IMR-90 (cell line): ENCODE measurements at regions not wholly inside any gene's neighbourhood (a gene's known extent, or its start where the extent isn't known, plus 50 kb on each side); places are given as distances from the start of the nearest gene placed in this dataset.
"Not testable (repeated sequence)": the region's sequence is repeated elsewhere in the genome, so short reads cannot be mapped to it uniquely, and the experiment has no call there.

Source experiments
- ATAC-seq: fragments of 200-7000 bp; cut with Tn5 transposase; 2 replicates; pipeline ENCODE4 v1.9.1; 2020; ENCODE audit warnings: low read depth, mild to moderate bottlenecking, moderate library complexity
- BruUV-seq: library from RNA; stranded (reverse); fragments of 400-500 nt; replicated peaks from 2 replicates; lab custom pipeline; 2021; lab: Mats Ljungman, UMichigan
- CTCF ChIA-PET: fragments of 300-600 bp; formaldehyde crosslinking; extraction: SDS; loops from one replicate; lab custom pipeline; 2021; ENCODE audit warnings: antibody characterized with exemption; lab: Yijun Ruan, JAX
- POLR2A ChIA-PET: fragments of 300-600 bp; sonication (Branson Sonifier 250); formaldehyde crosslinking; loops from one replicate; lab custom pipeline; 2022; ENCODE audit warnings: antibody characterized with exemption; ENCODE audit not compliant: unreplicated experiment; lab: Charles Lee
- DNase-seq: peaks from one replicate; pipeline ENCODE4 v3.0.0; 2013
- H2AFZ ChIP-seq: replicated peaks from 2 replicates; pipeline ENCODE3; 2013; ENCODE audit warnings: low read length, mild to moderate bottlenecking; ENCODE audit not compliant: poor library complexity
- H2AK5ac ChIP-seq: 2 replicates; pipeline ENCODE4 v1.6.1; 2013; ENCODE audit warnings: low read depth, low read length, inconsistent platforms
- H2AK9ac ChIP-seq: replicated peaks from 2 replicates; pipeline ENCODE3; 2013; ENCODE audit warnings: mild to moderate bottlenecking, low read depth, low read length, moderate library complexity; ENCODE audit not compliant: poor library complexity
- H2BK120ac ChIP-seq: 2 replicates; pipeline ENCODE4 v1.6.1; 2013; ENCODE audit warnings: low read depth, low read length, inconsistent platforms
- H2BK15ac ChIP-seq: 3 replicates; pipeline ENCODE4 v1.6.1; 2013; ENCODE audit warnings: low read depth, low read length, inconsistent platforms
- H2BK20ac ChIP-seq: 2 replicates; pipeline ENCODE4 v1.6.1; 2013; ENCODE audit warnings: low read depth, mild to moderate bottlenecking, inconsistent platforms, low read length, moderate library complexity
- H2BK5ac ChIP-seq: 2 replicates; pipeline ENCODE4 v1.6.1; 2013; ENCODE audit warnings: mild to moderate bottlenecking, low read depth, low read length, inconsistent platforms; ENCODE audit not compliant: poor library complexity, severe bottlenecking
- H3K14ac ChIP-seq: replicated peaks from 2 replicates; pipeline ENCODE4 v1.6.1; 2013; ENCODE audit warnings: low read depth, low read length, inconsistent platforms
- H3K18ac ChIP-seq: 2 replicates; pipeline ENCODE4 v1.6.1; 2013; ENCODE audit warnings: low read depth, low read length, control low read depth
- H3K23ac ChIP-seq: 2 replicates; pipeline ENCODE4 v1.6.1; 2013; ENCODE audit warnings: low read depth, low read length, inconsistent platforms
- H3K27ac ChIP-seq: 2 replicates; pipeline ENCODE4 v1.5.1; 2013; ENCODE audit warnings: mild to moderate bottlenecking, control low read depth, low read length; ENCODE audit not compliant: insufficient read depth
- H3K27me3 ChIP-seq: 2 replicates; pipeline ENCODE4 v1.6.1; 2013; ENCODE audit warnings: low read length; ENCODE audit not compliant: control insufficient read depth, insufficient read depth
- H3K36me3 ChIP-seq: 2 replicates; pipeline ENCODE4 v1.6.1; 2013; ENCODE audit warnings: low read length, mixed read lengths; ENCODE audit not compliant: control insufficient read depth, insufficient read depth
- H3K4ac ChIP-seq: 2 replicates; pipeline ENCODE4 v1.6.1; 2013; ENCODE audit warnings: low read depth, low read length, inconsistent platforms
- H3K4me1 ChIP-seq: 2 replicates; pipeline ENCODE4 v1.6.1; 2013; ENCODE audit warnings: low read length, mixed read lengths; ENCODE audit not compliant: control insufficient read depth, insufficient read depth
- H3K4me2 ChIP-seq: 2 replicates; pipeline ENCODE4 v1.6.1; 2013; ENCODE audit warnings: low read depth, mild to moderate bottlenecking, control low read depth, low read length, moderate library complexity
- H3K4me3 ChIP-seq: 2 replicates; pipeline ENCODE4 v1.5.1; 2013; ENCODE audit warnings: low read depth, mild to moderate bottlenecking, control low read depth, low read length, moderate library complexity; ENCODE audit not compliant: insufficient read depth
- H3K56ac ChIP-seq: 2 replicates; pipeline ENCODE4 v1.6.1; 2013; ENCODE audit warnings: low read length, inconsistent platforms; ENCODE audit not compliant: insufficient read depth; ENCODE audit errors: extremely low read depth
- H3K79me1 ChIP-seq, 2 experiments: 2 replicates each; pipeline ENCODE4 v1.6.1; 2013; ENCODE audit warnings: low read length in 2 of 2, inconsistent platforms in 1 of 2, low read depth in 1 of 2
- H3K9ac ChIP-seq: 2 replicates; pipeline ENCODE4 v1.6.1; 2013; ENCODE audit warnings: low read depth, low read length, control low read depth
- H3K9me1 ChIP-seq: 2 replicates; pipeline ENCODE4 v1.6.1; 2013; ENCODE audit warnings: low read length, inconsistent platforms; ENCODE audit not compliant: insufficient read depth
- H3K9me3 ChIP-seq: 2 replicates; pipeline ENCODE4 v1.6.1; 2013; ENCODE audit warnings: low read length; ENCODE audit not compliant: control insufficient read depth, insufficient read depth
- H4K20me1 ChIP-seq: 2 replicates; pipeline ENCODE4 v1.6.1; 2013; ENCODE audit warnings: low read length, inconsistent platforms; ENCODE audit not compliant: insufficient read depth
- H4K5ac ChIP-seq: 2 replicates; pipeline ENCODE4 v1.6.1; 2013; ENCODE audit warnings: mild to moderate bottlenecking, low read depth, low read length, control low read depth
- H4K8ac ChIP-seq, 2 experiments: 2 replicates each; pipeline ENCODE4 v1.6.1; 2013; ENCODE audit warnings: low read depth in 2 of 2, low read length in 2 of 2, control low read depth in 1 of 2, inconsistent platforms in 1 of 2
- H4K91ac ChIP-seq: 2 replicates; pipeline ENCODE4 v1.6.1; 2013; ENCODE audit warnings: low read depth, low read length, inconsistent platforms; ENCODE audit not compliant: insufficient read depth
- WGBS, 2 experiments: methylation state at CpG; one replicate each; pipeline versions ENCODE4 v1.1.5 to v1.1.7; 2013; ENCODE audit warnings: missing lambda C conversion rate in 2 of 2; ENCODE audit not compliant: insufficient read length in 1 of 2; ENCODE audit errors: extremely low coverage in 2 of 2; 5-methylcytosine and 5-hydroxymethylcytosine counted together
- dilution Hi-C: fragments of 300-500 bp; cut with HindIII; formaldehyde crosslinking; loops from one replicate; pipeline ENCODE4 v1.14.3; 2018; ENCODE audit warnings: low sequenced_read_pairs; ENCODE audit not compliant: unreplicated experiment
- in situ Hi-C: fragments of 300-500 bp; cut with MboI; formaldehyde crosslinking; loops from 3 replicates; pipeline ENCODE4 v1.14.3; 2019; ENCODE audit warnings: low sequenced_read_pairs, inconsistent platforms, mixed read lengths
- intact Hi-C: fragments of 100-400 bp; cut with micrococcal nuclease; formaldehyde crosslinking; loops from 2 replicates; pipeline ENCODE4 v1.10.0; 2022

DNA sequence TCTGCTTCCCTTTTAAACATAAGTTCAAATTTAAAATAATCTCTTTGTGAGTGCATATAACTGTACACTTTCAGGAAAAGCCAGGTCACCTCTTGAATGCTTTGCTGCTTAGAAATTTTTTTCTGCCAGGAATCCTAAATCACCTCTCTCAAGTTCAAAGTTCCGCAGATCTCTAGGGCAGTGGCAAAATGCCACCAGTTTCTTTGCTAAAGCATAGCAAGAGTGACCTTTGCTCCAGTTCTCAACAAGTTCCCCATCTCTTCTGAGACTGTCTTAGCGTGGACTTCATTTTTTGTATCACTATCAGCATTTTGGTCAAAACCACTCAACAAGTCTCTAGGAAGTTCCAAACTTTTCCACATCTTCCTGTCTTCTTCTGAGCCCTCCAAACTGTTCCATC, 249.7 kb upstream of the COPS8 start:
- H4K5ac ChIP-seq, H3K9ac ChIP-seq, DNase-seq, CTCF ChIA-PET, H2BK5ac ChIP-seq, POLR2A ChIA-PET, H3K14ac ChIP-seq, H2BK120ac ChIP-seq, intact Hi-C loops, H3K4me1 ChIP-seq, H3K4ac ChIP-seq, ATAC-seq, in situ Hi-C loops, H4K91ac ChIP-seq, H4K20me1 ChIP-seq, H3K27me3 ChIP-seq, H3K4me3 ChIP-seq, H2BK15ac ChIP-seq, H3K4me2 ChIP-seq, BruUV-seq, H3K79me1 ChIP-seq, H3K56ac ChIP-seq, H3K18ac ChIP-seq, H2AK9ac ChIP-seq, H3K36me3 ChIP-seq, H3K9me1 ChIP-seq, H4K8ac ChIP-seq, H3K23ac ChIP-seq, H3K27ac ChIP-seq, H2AFZ ChIP-seq, dilution Hi-C loops, H2AK5ac ChIP-seq, H3K9me3 ChIP-seq, H2BK20ac ChIP-seq: not testable (repeated sequence)
- 20% methylated on average over 1 of the region's 2 CpGs; no CpG with 5 or more reads in 1 of the 2 experiments for WGBS, 2 experiments
